B cell (primary cell): ENCODE measurements at regions not wholly inside any gene's neighbourhood (a gene's known extent, or its start where the extent isn't known, plus 50 kb on each side); places are given as distances from the start of the nearest gene placed in this dataset.

Experiments
- ATAC-seq: fragments of 200-7000 bp; cut with Tn5 transposase; one replicate; pipeline ENCODE4 v1.10.0; 2021; ENCODE audit warnings: low read depth, mild to moderate bottlenecking, moderate number of reproducible peaks, moderate library complexity
- CTCF ChIA-PET: fragments of 350-600 bp; sonication (Branson Sonifier 250); formaldehyde crosslinking; loops from one replicate; lab custom pipeline; 2021; ENCODE audit warnings: antibody characterized with exemption, inconsistent platforms; lab: Charles Lee
- POLR2A ChIA-PET: fragments of 350-600 bp; sonication (Branson Sonifier 250); formaldehyde crosslinking; loops from one replicate; lab custom pipeline; 2021; ENCODE audit warnings: antibody characterized with exemption; lab: Charles Lee
- DNase-seq: peaks from one replicate; pipeline ENCODE4 v3.0.0; 2013
- H2AFZ ChIP-seq: 2 replicates; pipeline ENCODE4 v1.6.1; 2012; ENCODE audit warnings: mild to moderate bottlenecking, low read depth, low read length; ENCODE audit not compliant: insufficient read depth, poor library complexity, severe bottlenecking
- H3K27ac ChIP-seq, 2 donors: 1 replicate in 1 of 2; 2 replicates in 1 of 2; pipeline ENCODE4 v1.5.1; 2012 to 2013; ENCODE audit warnings: low read length in 2 of 2, mild to moderate bottlenecking in 2 of 2, moderate library complexity in 1 of 2
- H3K27me3 ChIP-seq, 4 experiments: fragments of 200-600 bp in 1 of 4; sonication (generic) in 1 of 4; replicated peaks in 1 of 4; 1 replicate in 2 of 4; 2 replicates in 2 of 4; pipeline versions ENCODE4 v1.6.1 to v1.7.0; 2013 to 2016; ENCODE audit warnings: low read length in 3 of 4, mild to moderate bottlenecking in 2 of 4, mixed read lengths in 1 of 4, moderate library complexity in 1 of 4; ENCODE audit not compliant: insufficient read depth in 4 of 4, control insufficient read depth in 3 of 4; ENCODE audit errors: control extremely low read depth in 1 of 4
- H3K36me3 ChIP-seq, 2 experiments: replicated peaks in 1 of 2; 1 replicate in 1 of 2; 2 replicates in 1 of 2; pipeline versions ENCODE4 v1.6.1 to v1.7.1; 2013; ENCODE audit warnings: low read length in 1 of 2; ENCODE audit not compliant: insufficient read depth in 2 of 2, control insufficient read depth in 1 of 2; ENCODE audit errors: control extremely low read depth in 1 of 2, extremely low read depth in 1 of 2
- H3K4me1 ChIP-seq, 2 donors: fragments of 200-600 bp in 1 of 2; sonication (generic) in 1 of 2; 1 replicate in 1 of 2; 2 replicates in 1 of 2; pipeline versions ENCODE4 v1.5.1 to v1.6.1; 2013 to 2017; ENCODE audit warnings: low read length in 2 of 2; ENCODE audit not compliant: control insufficient read depth in 2 of 2, insufficient read depth in 2 of 2
- H3K4me2 ChIP-seq: replicated peaks from 2 replicates; pipeline ENCODE3; 2012; ENCODE audit warnings: mild to moderate bottlenecking, low read depth, low read length; ENCODE audit not compliant: poor library complexity, severe bottlenecking
- H3K4me3 ChIP-seq, 5 experiments: fragments of 200-600 bp in 1 of 5; sonication (generic) in 1 of 5; 1 replicate in 3 of 5; 2 replicates in 2 of 5; pipeline versions ENCODE4 v1.5.1 to v1.7.0; 2011 to 2016; ENCODE audit warnings: low read length in 4 of 5, mild to moderate bottlenecking in 4 of 5, low read depth in 2 of 5, control low read depth in 1 of 5, moderate library complexity in 1 of 5; ENCODE audit not compliant: insufficient read depth in 1 of 5; ENCODE audit errors: control extremely low read depth in 1 of 5, extremely low read depth in 1 of 5
- H3K79me2 ChIP-seq: fragments of 200-600 bp; sonication (generic); one replicate; pipeline ENCODE4 v1.6.0; 2016; ENCODE audit warnings: low read length; ENCODE audit not compliant: control insufficient read depth, insufficient read depth
- H3K9ac ChIP-seq: fragments of 200-600 bp; sonication (generic); 2 replicates; pipeline ENCODE4 v1.6.1; 2017; ENCODE audit warnings: mild to moderate bottlenecking, low read length, moderate library complexity
- H3K9me3 ChIP-seq, 3 donors: one replicate each; pipeline versions ENCODE4 v1.6.1 to v1.7.1; 2013; ENCODE audit warnings: low read length in 2 of 3; ENCODE audit not compliant: control insufficient read depth in 2 of 3, insufficient read depth in 1 of 3; ENCODE audit errors: control extremely low read depth in 1 of 3
- H4K20me1 ChIP-seq: 2 replicates; pipeline ENCODE4 v1.6.0; 2012; ENCODE audit warnings: mild to moderate bottlenecking, low read length; ENCODE audit not compliant: insufficient read depth, control insufficient read depth, poor library complexity, severe bottlenecking
- H3K27ac Mint-ChIP-seq: one replicate; pipeline ENCODE4 v1.8.0; 2021; ENCODE audit warnings: mixed read lengths
- H3K27me3 Mint-ChIP-seq: one replicate; pipeline ENCODE4 v1.8.0; 2021; ENCODE audit warnings: mixed read lengths
- H3K4me1 Mint-ChIP-seq: one replicate; pipeline ENCODE4 v1.8.0; 2021; ENCODE audit warnings: mixed read lengths
- H3K4me3 Mint-ChIP-seq: one replicate; pipeline ENCODE4 v1.8.0; 2021; ENCODE audit warnings: mixed read lengths
- H3K9me3 Mint-ChIP-seq: one replicate; pipeline ENCODE4 v1.8.0; 2022; ENCODE audit warnings: mixed read lengths; ENCODE audit not compliant: insufficient read depth
- EZH2 ChIP-seq: IDR thresholded peaks from 2 replicates; pipeline ENCODE4 v1.6.1; 2012; ENCODE audit warnings: borderline replicate concordance, low read depth, mild to moderate bottlenecking, moderate library complexity, low read length; ENCODE audit not compliant: insufficient read depth, poor library complexity, severe bottlenecking
- WGBS: methylation state at CpG from one replicate; pipeline ENCODE4 v1.1.5; 2013; ENCODE audit warnings: missing lambda C conversion rate; ENCODE audit not compliant: insufficient coverage; 5-methylcytosine and 5-hydroxymethylcytosine counted together
- intact Hi-C: fragments of 100-400 bp; cut with micrococcal nuclease; formaldehyde crosslinking; loops from one replicate; pipeline ENCODE4 v1.10.0; 2022
- TF ChIP-seq, protein P1 (sequence below): fragments of 200-600 bp; IDR thresholded peaks from one replicate; pipeline ENCODE4 v1.8.0; 2022; ENCODE audit warnings: antibody characterized with exemption, mild to moderate bottlenecking

DNA sequence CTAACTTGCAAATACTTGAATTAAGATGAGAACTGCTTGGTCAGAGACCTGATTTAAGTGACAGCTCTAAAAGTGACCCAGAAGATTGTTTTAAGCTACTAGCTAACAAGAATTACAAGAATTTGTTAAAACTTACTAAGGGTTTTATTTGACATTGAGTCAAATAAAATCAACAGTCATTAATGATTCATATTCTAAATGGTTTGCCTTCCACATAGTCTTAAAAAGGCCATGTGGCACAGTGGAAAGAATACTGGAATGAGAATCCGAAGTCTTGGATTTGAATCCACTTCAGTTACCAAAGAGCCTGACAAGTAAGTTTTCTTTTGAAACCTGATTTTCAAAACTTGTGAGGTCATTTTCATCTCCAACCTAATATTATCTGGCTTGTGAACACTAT is 489.3 kb downstream of the ADCYAP1 start:
- CTCF ChIA-PET: no interaction called here
- intact Hi-C loops: no loop called here
- TF ChIP-seq EZH2: no peak
- TF ChIP-seq, protein P1, sequence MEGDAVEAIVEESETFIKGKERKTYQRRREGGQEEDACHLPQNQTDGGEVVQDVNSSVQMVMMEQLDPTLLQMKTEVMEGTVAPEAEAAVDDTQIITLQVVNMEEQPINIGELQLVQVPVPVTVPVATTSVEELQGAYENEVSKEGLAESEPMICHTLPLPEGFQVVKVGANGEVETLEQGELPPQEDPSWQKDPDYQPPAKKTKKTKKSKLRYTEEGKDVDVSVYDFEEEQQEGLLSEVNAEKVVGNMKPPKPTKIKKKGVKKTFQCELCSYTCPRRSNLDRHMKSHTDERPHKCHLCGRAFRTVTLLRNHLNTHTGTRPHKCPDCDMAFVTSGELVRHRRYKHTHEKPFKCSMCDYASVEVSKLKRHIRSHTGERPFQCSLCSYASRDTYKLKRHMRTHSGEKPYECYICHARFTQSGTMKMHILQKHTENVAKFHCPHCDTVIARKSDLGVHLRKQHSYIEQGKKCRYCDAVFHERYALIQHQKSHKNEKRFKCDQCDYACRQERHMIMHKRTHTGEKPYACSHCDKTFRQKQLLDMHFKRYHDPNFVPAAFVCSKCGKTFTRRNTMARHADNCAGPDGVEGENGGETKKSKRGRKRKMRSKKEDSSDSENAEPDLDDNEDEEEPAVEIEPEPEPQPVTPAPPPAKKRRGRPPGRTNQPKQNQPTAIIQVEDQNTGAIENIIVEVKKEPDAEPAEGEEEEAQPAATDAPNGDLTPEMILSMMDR: no peak

DNA sequence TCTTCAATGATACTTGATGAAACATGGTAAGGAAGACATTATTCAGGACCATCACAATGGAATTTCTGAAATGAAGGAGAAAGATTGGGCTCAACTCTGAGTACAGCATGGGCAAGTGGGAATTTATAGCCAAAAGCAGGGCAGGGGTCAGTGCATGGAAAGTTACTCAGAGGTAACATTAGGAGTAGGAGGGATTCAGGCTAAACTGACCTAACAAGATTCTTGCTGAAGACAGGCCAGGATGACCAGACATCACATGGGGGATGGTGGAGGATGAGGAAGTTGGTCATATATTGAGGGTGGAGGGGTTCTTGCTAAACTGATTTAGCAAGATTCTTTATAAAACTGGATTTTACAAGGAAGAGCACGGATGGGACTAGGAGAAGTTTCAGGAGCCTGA is 489.8 kb downstream of the ADCYAP1 start:
- ChIA-PET POLR2A (no interaction called here), CTCF (no interaction called here)
- H3K27ac Mint-ChIP-seq: no peak overlapping the region
- TF ChIP-seq, protein P1: no peak
- no peak for TF ChIP-seq EZH2
- Histone ChIP-seq H3K36me3 (no peaks in the 10 kb centered on the region), H2AFZ (no peak overlapping the region), H3K9me3 (no peaks in the 10 kb centered on the region), H3K4me3 (no peak overlapping the region), H3K4me2 (no peak overlapping the region), H3K79me2 (no peaks in the 10 kb centered on the region), H3K4me1 (no peaks in the 10 kb centered on the region), H4K20me1 (no peaks in the 10 kb centered on the region), H3K27ac (no peak overlapping the region), H3K9ac (no peak overlapping the region), H3K27me3 (no peaks in the 10 kb centered on the region)
- no peaks in the 10 kb centered on the region for H3K9me3 Mint-ChIP-seq
- DNase-seq (no peak), ATAC-seq (no peak)
- no peaks in the 10 kb centered on the region for H3K27me3 Mint-ChIP-seq
- no peak overlapping the region for H3K4me3 Mint-ChIP-seq
- intact Hi-C loops: no loop called here
- 92% methylated on average over 1 of the region's 1 CpG for WGBS
- H3K4me1 Mint-ChIP-seq: no peaks in the 10 kb centered on the region

More for the DNA sequence above, 489.3 kb downstream of the ADCYAP1 start:
- DNase-seq: no peak
- no CpG with 5 or more reads among the region's 1 CpG for WGBS
- Mint-ChIP-seq H3K4me3 (no peak overlapping the region), H3K27ac (no peak overlapping the region), H3K9me3 (peaks cover 2% of the 10 kb centered on the region), H3K4me1 (no peaks in the 10 kb centered on the region), H3K27me3 (no peaks in the 10 kb centered on the region)
- Histone ChIP-seq H3K4me1 (no peaks in the 10 kb centered on the region), H4K20me1 (no peaks in the 10 kb centered on the region), H3K27ac (no peak overlapping the region), H3K9me3 (no peaks in the 10 kb centered on the region), H3K79me2 (no peaks in the 10 kb centered on the region), H3K4me3 (no peak overlapping the region), H2AFZ (no peak overlapping the region), H3K4me2 (no peak overlapping the region), H3K27me3 (no peaks in the 10 kb centered on the region), H3K9ac (no peak overlapping the region), H3K36me3 (no peaks in the 10 kb centered on the region)
- POLR2A ChIA-PET: no interaction called here
- no peak for ATAC-seq
